GM12878 (cell line): ENCODE measurements at regions not wholly inside any gene's neighbourhood (a gene's known extent, or its start where the extent isn't known, plus 50 kb on each side); places are given as distances from the start of the nearest gene placed in this dataset.

Experiments
- ATAC-seq: fragments of 200-7000 bp; cut with Tn5 transposase; 3 replicates; pipeline ENCODE4 v1.9.1; 2020; ENCODE audit warnings: mild to moderate bottlenecking, moderate library complexity
- BruUV-seq: library from RNA; stranded (reverse); fragments of 400-500 nt; replicated peaks from 2 replicates; lab custom pipeline; 2021; lab: Mats Ljungman, UMichigan
- CTCF ChIA-PET: fragments of 300-600 bp; sonication (Branson Sonifier 250); formaldehyde crosslinking; extraction: SDS; loops from one replicate; lab custom pipeline; 2021; ENCODE audit warnings: inconsistent platforms; lab: Yijun Ruan, JAX
- POLR2A ChIA-PET: fragments of 350-600 bp; formaldehyde crosslinking; extraction: SDS; loops from one replicate; lab custom pipeline; 2021; ENCODE audit warnings: inconsistent platforms; lab: Charles Lee
- RAD21 ChIA-PET: fragments of 300-600 bp; sonication (Branson Sonifier 250); formaldehyde crosslinking; loops from one replicate; lab custom pipeline; 2023; ENCODE audit warnings: antibody characterized with exemption; ENCODE audit not compliant: unreplicated experiment; lab: Charles Lee
- SMC1A ChIA-PET: fragments of 300-600 bp; sonication (Branson Sonifier 250); formaldehyde crosslinking; loops from one replicate; lab custom pipeline; 2023; ENCODE audit not compliant: unreplicated experiment, uncharacterized antibody; lab: Charles Lee
- DNase-seq: peaks from one replicate; pipeline ENCODE4 v3.0.0-alpha.2; 2011; ENCODE audit warnings: low read depth, low spot score
- FAIRE-seq: peaks from 3 replicates; lab custom pipeline; 2011; peaks lifted over from hg19 to GRCh38; lab: Jason Lieb, UNC
- H2AFZ ChIP-seq: 2 replicates; pipeline ENCODE4 v1.6.0; 2011; ENCODE audit warnings: low read depth, low read length, control low read depth; ENCODE audit not compliant: control insufficient read depth
- H3K27ac ChIP-seq: 2 replicates; pipeline ENCODE4 v1.5.1; 2011; ENCODE audit warnings: control low read depth; ENCODE audit not compliant: control insufficient read depth, insufficient read depth
- H3K27me3 ChIP-seq, 2 experiments: replicated peaks in 1 of 2; 2 replicates each; pipeline versions ENCODE4 v1.6.0 to v1.6.1; 2011; ENCODE audit warnings: low read length in 1 of 2; ENCODE audit not compliant: control insufficient read depth in 2 of 2, insufficient read depth in 2 of 2
- H3K36me3 ChIP-seq, 2 experiments: 2 replicates each; pipeline ENCODE4 v1.5.1; 2011; ENCODE audit warnings: low read length in 1 of 2; ENCODE audit not compliant: control insufficient read depth in 2 of 2, insufficient read depth in 2 of 2
- H3K4me1 ChIP-seq: 2 replicates; pipeline ENCODE4 v1.6.1; 2011; ENCODE audit warnings: mild to moderate bottlenecking, low read length, moderate library complexity, mixed read lengths; ENCODE audit not compliant: control insufficient read depth, insufficient read depth
- H3K4me2 ChIP-seq: 2 replicates; pipeline ENCODE4 v1.6.0; 2011; ENCODE audit warnings: control low read depth; ENCODE audit not compliant: control insufficient read depth, insufficient read depth
- H3K4me3 ChIP-seq: fragments of 200-600 bp; sonication (generic); 2 replicates; pipeline ENCODE4 v1.5.1; 2016
- H3K79me2 ChIP-seq: 2 replicates; pipeline ENCODE4 v1.6.0; 2011; ENCODE audit warnings: low read length; ENCODE audit not compliant: control insufficient read depth, insufficient read depth
- H3K9ac ChIP-seq: 2 replicates; pipeline ENCODE4 v1.8.0; 2011; ENCODE audit warnings: low read length, control low read depth, mixed read lengths; ENCODE audit not compliant: control insufficient read depth, insufficient read depth
- H3K9me3 ChIP-seq: replicated peaks from 3 replicates; pipeline ENCODE4 v1.5.1; 2011; ENCODE audit warnings: mild to moderate bottlenecking, low read length; ENCODE audit not compliant: control insufficient read depth, insufficient read depth
- H4K20me1 ChIP-seq: 2 replicates; pipeline ENCODE4 v1.6.0; 2011; ENCODE audit not compliant: control insufficient read depth, insufficient read depth
- CBX5 ChIP-seq: sonication (generic); IDR thresholded peaks from 2 replicates; pipeline ENCODE4 v1.6.1; 2016; ENCODE audit warnings: low read depth, moderate library complexity, mild to moderate bottlenecking, inconsistent platforms
- EGR1 ChIP-seq, 2 experiments: IDR thresholded peaks; 1 replicate in 1 of 2; 2 replicates in 1 of 2; pipeline ENCODE4 v1.6.1; 2011 to 2012; ENCODE audit warnings: low read depth in 2 of 2, low read length in 2 of 2, borderline replicate concordance in 1 of 2, mild to moderate bottlenecking in 1 of 2, moderate library complexity in 1 of 2
- EZH2 ChIP-seq: IDR thresholded peaks from 2 replicates; pipeline ENCODE4 v1.6.1; 2012; ENCODE audit warnings: low read depth, mild to moderate bottlenecking, control low read depth, inconsistent platforms, low read length, borderline replicate concordance; ENCODE audit not compliant: control insufficient read depth
- JUND ChIP-seq: IDR thresholded peaks from 2 replicates; pipeline ENCODE4 v1.6.1; 2012; ENCODE audit warnings: low read depth, mild to moderate bottlenecking, low read length, improper control_type of control experiment, moderate library complexity
- MTA2 ChIP-seq: fragments of 450-650 bp; IDR thresholded peaks from 2 replicates; pipeline ENCODE4 v1.6.1; 2016; ENCODE audit warnings: low read depth, mild to moderate bottlenecking, moderate library complexity
- MXI1 ChIP-seq: fragments of 150-350 bp; IDR thresholded peaks from 2 replicates; pipeline ENCODE4 v1.6.1; 2011; ENCODE audit warnings: low read depth, mild to moderate bottlenecking, inconsistent platforms, low read length, improper control_type of control experiment
- NFIC ChIP-seq: IDR thresholded peaks from 2 replicates; pipeline ENCODE4 v1.6.1; 2012; ENCODE audit warnings: low read depth, mild to moderate bottlenecking, inconsistent platforms, low read length, moderate library complexity
- POLR2AphosphoS5 ChIP-seq: IDR thresholded peaks from 2 replicates; pipeline ENCODE4 v1.6.1; 2011; ENCODE audit warnings: mild to moderate bottlenecking, low read length, inconsistent platforms
- RBBP5 ChIP-seq: fragments of 200-600 bp; sonication (generic); conservative IDR thresholded peaks from 2 replicates; pipeline ENCODE4 v1.6.1; 2016
- ZBED1 ChIP-seq: IDR thresholded peaks from 2 replicates; pipeline ENCODE4 v1.6.1; 2016; ENCODE audit warnings: borderline replicate concordance
- ZNF207 ChIP-seq: fragments of 450-650 bp; IDR thresholded peaks from 2 replicates; pipeline ENCODE4 v1.6.1; 2014; ENCODE audit warnings: antibody characterized with exemption, mild to moderate bottlenecking, borderline replicate concordance
- ZNF687 ChIP-seq: fragments of 450-650 bp; IDR thresholded peaks from 2 replicates; pipeline ENCODE4 v1.6.1; 2017; ENCODE audit warnings: mild to moderate bottlenecking, moderate library complexity
- ZZZ3 ChIP-seq: IDR thresholded peaks from 2 replicates; pipeline ENCODE4 v1.6.1; 2011; ENCODE audit warnings: low read depth; ENCODE audit not compliant: control insufficient read depth, insufficient read length
- WGBS: methylation state at CpG from one replicate; pipeline ENCODE4 v1.1.6; 2016; ENCODE audit warnings: low lambda C conversion rate; ENCODE audit not compliant: insufficient replicate concordance, insufficient coverage; ENCODE audit errors: missing lambda C conversion rate; 5-methylcytosine and 5-hydroxymethylcytosine counted together
- in situ Hi-C: fragments of 300-500 bp; cut with MboI; formaldehyde crosslinking; loops from 9 replicates; pipeline ENCODE4 v1.14.3; 2018; ENCODE audit warnings: mixed read lengths
- intact Hi-C: fragments of 100-400 bp; cut with micrococcal nuclease; formaldehyde crosslinking; loops from one replicate; pipeline ENCODE4 v1.14.2; 2022; ENCODE audit not compliant: unreplicated experiment
- TF ChIP-seq, protein P1 (sequence below): fragments of 450-650 bp; formaldehyde crosslinking; IDR thresholded peaks from 2 replicates; pipeline ENCODE4 v1.4.0; 2020; ENCODE audit warnings: mild to moderate bottlenecking, moderate library complexity

GRCh38 chr12:46711756-46712155, 114.0 kb downstream of the SLC38A4 start:
- no peak for FAIRE-seq
- H3K4me3 ChIP-seq: no peak overlapping the region
- H4K20me1 ChIP-seq: no peaks in the 10 kb centered on the region
- POLR2A ChIA-PET: no interaction called here
- 41% methylated on average over 3 of the region's 3 CpGs for WGBS
- RAD21 ChIA-PET: no interaction called here
- in situ Hi-C loops (no loop called here), intact Hi-C loops (no loop called here)
- TF ChIP-seq ZZZ3 (no peak), POLR2AphosphoS5 (no peak), RBBP5 (no peak), ZNF687 (no peak), ZNF207 (no peak), MTA2 (no peak), NFIC (no peak), EGR1 (IDR thresholded peaks at IDR 0.05; ENCODE audit: borderline replicate concordance in 1 of 2, low read depth in 2 of 2, low read length in 2 of 2) (no peak), ZBED1 (no peak), MXI1 (no peak), CBX5 (no peak), EZH2 (no peak), JUND (no peak)
- TF ChIP-seq, protein P1, sequence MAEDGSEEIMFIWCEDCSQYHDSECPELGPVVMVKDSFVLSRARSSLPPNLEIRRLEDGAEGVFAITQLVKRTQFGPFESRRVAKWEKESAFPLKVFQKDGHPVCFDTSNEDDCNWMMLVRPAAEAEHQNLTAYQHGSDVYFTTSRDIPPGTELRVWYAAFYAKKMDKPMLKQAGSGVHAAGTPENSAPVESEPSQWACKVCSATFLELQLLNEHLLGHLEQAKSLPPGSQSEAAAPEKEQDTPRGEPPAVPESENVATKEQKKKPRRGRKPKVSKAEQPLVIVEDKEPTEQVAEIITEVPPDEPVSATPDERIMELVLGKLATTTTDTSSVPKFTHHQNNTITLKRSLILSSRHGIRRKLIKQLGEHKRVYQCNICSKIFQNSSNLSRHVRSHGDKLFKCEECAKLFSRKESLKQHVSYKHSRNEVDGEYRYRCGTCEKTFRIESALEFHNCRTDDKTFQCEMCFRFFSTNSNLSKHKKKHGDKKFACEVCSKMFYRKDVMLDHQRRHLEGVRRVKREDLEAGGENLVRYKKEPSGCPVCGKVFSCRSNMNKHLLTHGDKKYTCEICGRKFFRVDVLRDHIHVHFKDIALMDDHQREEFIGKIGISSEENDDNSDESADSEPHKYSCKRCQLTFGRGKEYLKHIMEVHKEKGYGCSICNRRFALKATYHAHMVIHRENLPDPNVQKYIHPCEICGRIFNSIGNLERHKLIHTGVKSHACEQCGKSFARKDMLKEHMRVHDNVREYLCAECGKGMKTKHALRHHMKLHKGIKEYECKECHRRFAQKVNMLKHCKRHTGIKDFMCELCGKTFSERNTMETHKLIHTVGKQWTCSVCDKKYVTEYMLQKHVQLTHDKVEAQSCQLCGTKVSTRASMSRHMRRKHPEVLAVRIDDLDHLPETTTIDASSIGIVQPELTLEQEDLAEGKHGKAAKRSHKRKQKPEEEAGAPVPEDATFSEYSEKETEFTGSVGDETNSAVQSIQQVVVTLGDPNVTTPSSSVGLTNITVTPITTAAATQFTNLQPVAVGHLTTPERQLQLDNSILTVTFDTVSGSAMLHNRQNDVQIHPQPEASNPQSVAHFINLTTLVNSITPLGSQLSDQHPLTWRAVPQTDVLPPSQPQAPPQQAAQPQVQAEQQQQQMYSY (CRISPR knock-in tag): no peak
- no peaks in the 10 kb centered on the region for H3K9me3 ChIP-seq
- no peak overlapping the region for H3K27ac ChIP-seq
- H3K36me3 ChIP-seq: no peaks in the 10 kb centered on the region
- H3K27me3 ChIP-seq: no peaks in the 10 kb centered on the region
- no peak overlapping the region for H2AFZ ChIP-seq
- H3K4me2 ChIP-seq: no peak overlapping the region
- H3K4me1 ChIP-seq: no peaks in the 10 kb centered on the region
- DNase-seq: no peak
- H3K9ac ChIP-seq: no peak overlapping the region
- CTCF ChIA-PET: no interaction called here
- ATAC-seq: no peak
- SMC1A ChIA-PET: no interaction called here
- BruUV-seq: no TSS peak
- no peaks in the 10 kb centered on the region for H3K79me2 ChIP-seq
